IMR-90 (cell line): ENCODE measurements at regions not wholly inside any gene's neighbourhood (a gene's known extent, or its start where the extent isn't known, plus 50 kb on each side); places are given as distances from the start of the nearest gene placed in this dataset.

Source experiments
- ATAC-seq: fragments of 200-7000 bp; cut with Tn5 transposase; 2 replicates; pipeline ENCODE4 v1.9.1; 2020; ENCODE audit warnings: low read depth, mild to moderate bottlenecking, moderate library complexity
- BruUV-seq: library from RNA; stranded (reverse); fragments of 400-500 nt; replicated peaks from 2 replicates; lab custom pipeline; 2021; lab: Mats Ljungman, UMichigan
- CTCF ChIA-PET: fragments of 300-600 bp; formaldehyde crosslinking; extraction: SDS; loops from one replicate; lab custom pipeline; 2021; ENCODE audit warnings: antibody characterized with exemption; lab: Yijun Ruan, JAX
- POLR2A ChIA-PET: fragments of 300-600 bp; sonication (Branson Sonifier 250); formaldehyde crosslinking; loops from one replicate; lab custom pipeline; 2022; ENCODE audit warnings: antibody characterized with exemption; ENCODE audit not compliant: unreplicated experiment; lab: Charles Lee
- DNase-seq: peaks from one replicate; pipeline ENCODE4 v3.0.0; 2013
- H2AFZ ChIP-seq: replicated peaks from 2 replicates; pipeline ENCODE3; 2013; ENCODE audit warnings: low read length, mild to moderate bottlenecking; ENCODE audit not compliant: poor library complexity
- H2AK5ac ChIP-seq: 2 replicates; pipeline ENCODE4 v1.6.1; 2013; ENCODE audit warnings: low read depth, low read length, inconsistent platforms
- H2AK9ac ChIP-seq: replicated peaks from 2 replicates; pipeline ENCODE3; 2013; ENCODE audit warnings: mild to moderate bottlenecking, low read depth, low read length, moderate library complexity; ENCODE audit not compliant: poor library complexity
- H2BK120ac ChIP-seq: 2 replicates; pipeline ENCODE4 v1.6.1; 2013; ENCODE audit warnings: low read depth, low read length, inconsistent platforms
- H2BK15ac ChIP-seq: 3 replicates; pipeline ENCODE4 v1.6.1; 2013; ENCODE audit warnings: low read depth, low read length, inconsistent platforms
- H2BK20ac ChIP-seq: 2 replicates; pipeline ENCODE4 v1.6.1; 2013; ENCODE audit warnings: low read depth, mild to moderate bottlenecking, inconsistent platforms, low read length, moderate library complexity
- H2BK5ac ChIP-seq: 2 replicates; pipeline ENCODE4 v1.6.1; 2013; ENCODE audit warnings: mild to moderate bottlenecking, low read depth, low read length, inconsistent platforms; ENCODE audit not compliant: poor library complexity, severe bottlenecking
- H3K14ac ChIP-seq: replicated peaks from 2 replicates; pipeline ENCODE4 v1.6.1; 2013; ENCODE audit warnings: low read depth, low read length, inconsistent platforms
- H3K18ac ChIP-seq: 2 replicates; pipeline ENCODE4 v1.6.1; 2013; ENCODE audit warnings: low read depth, low read length, control low read depth
- H3K23ac ChIP-seq: 2 replicates; pipeline ENCODE4 v1.6.1; 2013; ENCODE audit warnings: low read depth, low read length, inconsistent platforms
- H3K27ac ChIP-seq: 2 replicates; pipeline ENCODE4 v1.5.1; 2013; ENCODE audit warnings: mild to moderate bottlenecking, control low read depth, low read length; ENCODE audit not compliant: insufficient read depth
- H3K27me3 ChIP-seq: 2 replicates; pipeline ENCODE4 v1.6.1; 2013; ENCODE audit warnings: low read length; ENCODE audit not compliant: control insufficient read depth, insufficient read depth
- H3K36me3 ChIP-seq: 2 replicates; pipeline ENCODE4 v1.6.1; 2013; ENCODE audit warnings: low read length, mixed read lengths; ENCODE audit not compliant: control insufficient read depth, insufficient read depth
- H3K4ac ChIP-seq: 2 replicates; pipeline ENCODE4 v1.6.1; 2013; ENCODE audit warnings: low read depth, low read length, inconsistent platforms
- H3K4me1 ChIP-seq: 2 replicates; pipeline ENCODE4 v1.6.1; 2013; ENCODE audit warnings: low read length, mixed read lengths; ENCODE audit not compliant: control insufficient read depth, insufficient read depth
- H3K4me2 ChIP-seq: 2 replicates; pipeline ENCODE4 v1.6.1; 2013; ENCODE audit warnings: low read depth, mild to moderate bottlenecking, control low read depth, low read length, moderate library complexity
- H3K4me3 ChIP-seq: 2 replicates; pipeline ENCODE4 v1.5.1; 2013; ENCODE audit warnings: low read depth, mild to moderate bottlenecking, control low read depth, low read length, moderate library complexity; ENCODE audit not compliant: insufficient read depth
- H3K56ac ChIP-seq: 2 replicates; pipeline ENCODE4 v1.6.1; 2013; ENCODE audit warnings: low read length, inconsistent platforms; ENCODE audit not compliant: insufficient read depth; ENCODE audit errors: extremely low read depth
- H3K79me1 ChIP-seq, 2 experiments: 2 replicates each; pipeline ENCODE4 v1.6.1; 2013; ENCODE audit warnings: low read length in 2 of 2, inconsistent platforms in 1 of 2, low read depth in 1 of 2
- H3K9ac ChIP-seq: 2 replicates; pipeline ENCODE4 v1.6.1; 2013; ENCODE audit warnings: low read depth, low read length, control low read depth
- H3K9me1 ChIP-seq: 2 replicates; pipeline ENCODE4 v1.6.1; 2013; ENCODE audit warnings: low read length, inconsistent platforms; ENCODE audit not compliant: insufficient read depth
- H3K9me3 ChIP-seq: 2 replicates; pipeline ENCODE4 v1.6.1; 2013; ENCODE audit warnings: low read length; ENCODE audit not compliant: control insufficient read depth, insufficient read depth
- H4K20me1 ChIP-seq: 2 replicates; pipeline ENCODE4 v1.6.1; 2013; ENCODE audit warnings: low read length, inconsistent platforms; ENCODE audit not compliant: insufficient read depth
- H4K5ac ChIP-seq: 2 replicates; pipeline ENCODE4 v1.6.1; 2013; ENCODE audit warnings: mild to moderate bottlenecking, low read depth, low read length, control low read depth
- H4K8ac ChIP-seq, 2 experiments: 2 replicates each; pipeline ENCODE4 v1.6.1; 2013; ENCODE audit warnings: low read depth in 2 of 2, low read length in 2 of 2, control low read depth in 1 of 2, inconsistent platforms in 1 of 2
- H4K91ac ChIP-seq: 2 replicates; pipeline ENCODE4 v1.6.1; 2013; ENCODE audit warnings: low read depth, low read length, inconsistent platforms; ENCODE audit not compliant: insufficient read depth
- BHLHE40 ChIP-seq: fragments of 150-350 bp; IDR thresholded peaks from 2 replicates; pipeline ENCODE4 v1.6.1; 2016; ENCODE audit warnings: mild to moderate bottlenecking, low read depth, low read length
- CEBPB ChIP-seq: IDR thresholded peaks from 2 replicates; pipeline ENCODE4 v1.6.1; 2012; ENCODE audit warnings: low read depth, low read length, improper control_type of control experiment
- CHD1 ChIP-seq: IDR thresholded peaks from 2 replicates; pipeline ENCODE4 v1.6.1; 2012; ENCODE audit warnings: low read depth, low read length, improper control_type of control experiment
- CTCF ChIP-seq: conservative IDR thresholded peaks from 2 replicates; pipeline ENCODE4 v1.5.1; 2012; ENCODE audit warnings: mild to moderate bottlenecking, low read depth, low read length, improper control_type of control experiment
- ELK1 ChIP-seq: fragments of 150-350 bp; IDR thresholded peaks from 2 replicates; pipeline ENCODE4 v1.6.1; 2016; ENCODE audit warnings: low read depth, mild to moderate bottlenecking, low read length, moderate library complexity, borderline replicate concordance
- FOS ChIP-seq: fragments of 150-350 bp; IDR thresholded peaks from 2 replicates; pipeline ENCODE4 v1.6.1; 2016; ENCODE audit warnings: low read depth, low read length
- MAFK ChIP-seq: IDR thresholded peaks from 2 replicates; pipeline ENCODE4 v1.6.1; 2012; ENCODE audit warnings: low read depth, low read length, improper control_type of control experiment
- MAZ ChIP-seq: IDR thresholded peaks from 2 replicates; pipeline ENCODE4 v1.6.1; 2012; ENCODE audit warnings: low read depth, mild to moderate bottlenecking, low read length, improper control_type of control experiment, moderate library complexity, borderline replicate concordance
- MXI1 ChIP-seq: IDR thresholded peaks from 2 replicates; pipeline ENCODE4 v1.6.1; 2012; ENCODE audit warnings: low read depth, mild to moderate bottlenecking, low read length, moderate library complexity, borderline replicate concordance
- NFE2L2 ChIP-seq: fragments of 150-350 bp; IDR thresholded peaks from 2 replicates; pipeline ENCODE4 v1.6.1; 2016; ENCODE audit warnings: low read depth, mild to moderate bottlenecking, low read length
- POLR2A ChIP-seq: IDR thresholded peaks from 2 replicates; pipeline ENCODE4 v1.6.1; 2012; ENCODE audit warnings: mild to moderate bottlenecking, low read depth, low read length
- RAD21 ChIP-seq: IDR thresholded peaks from 2 replicates; pipeline ENCODE4 v1.6.1; 2012; ENCODE audit warnings: low read length, improper control_type of control experiment
- RCOR1 ChIP-seq: IDR thresholded peaks from 2 replicates; pipeline ENCODE4 v1.6.1; 2012; ENCODE audit warnings: mild to moderate bottlenecking, low read length, improper control_type of control experiment; ENCODE audit not compliant: insufficient replicate concordance
- RFX5 ChIP-seq: IDR thresholded peaks from 2 replicates; pipeline ENCODE4 v1.8.0; 2012; ENCODE audit warnings: low read depth, mild to moderate bottlenecking, low read length, moderate library complexity
- SMC3 ChIP-seq: fragments of 150-350 bp; IDR thresholded peaks from 2 replicates; pipeline ENCODE4 v1.6.1; 2016; ENCODE audit warnings: low read depth, mild to moderate bottlenecking, antibody characterized with exemption, low read length, moderate library complexity
- WGBS, 2 experiments: methylation state at CpG; one replicate each; pipeline versions ENCODE4 v1.1.5 to v1.1.7; 2013; ENCODE audit warnings: missing lambda C conversion rate in 2 of 2; ENCODE audit not compliant: insufficient read length in 1 of 2; ENCODE audit errors: extremely low coverage in 2 of 2; 5-methylcytosine and 5-hydroxymethylcytosine counted together
- dilution Hi-C: fragments of 300-500 bp; cut with HindIII; formaldehyde crosslinking; loops from one replicate; pipeline ENCODE4 v1.14.3; 2018; ENCODE audit warnings: low sequenced_read_pairs; ENCODE audit not compliant: unreplicated experiment
- in situ Hi-C: fragments of 300-500 bp; cut with MboI; formaldehyde crosslinking; loops from 3 replicates; pipeline ENCODE4 v1.14.3; 2019; ENCODE audit warnings: low sequenced_read_pairs, inconsistent platforms, mixed read lengths
- intact Hi-C: fragments of 100-400 bp; cut with micrococcal nuclease; formaldehyde crosslinking; loops from 2 replicates; pipeline ENCODE4 v1.10.0; 2022
- TF ChIP-seq, protein P1 (sequence below): fragments of 150-350 bp; IDR thresholded peaks from 2 replicates; pipeline ENCODE4 v1.6.1; 2017; ENCODE audit warnings: mild to moderate bottlenecking, antibody characterized with exemption, low read length, low read depth

DNA sequence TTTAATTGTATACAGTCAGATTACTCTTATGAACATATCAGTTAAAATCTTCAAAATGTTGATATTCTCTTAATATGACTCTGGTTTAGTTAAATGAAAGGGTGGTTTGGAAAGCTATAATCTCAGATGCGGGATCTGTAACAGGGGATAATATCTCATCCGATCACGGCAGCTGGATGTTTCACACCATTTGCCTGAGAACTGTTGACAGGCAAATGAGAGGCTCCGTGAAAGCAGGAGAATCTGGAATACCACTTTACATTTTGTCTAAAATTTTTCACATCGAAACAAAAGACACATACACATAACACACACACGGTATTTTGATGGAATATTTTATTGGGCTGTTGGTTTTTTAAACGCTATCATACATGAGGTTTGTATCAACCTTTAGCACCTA lies 518.6 kb upstream of the SLC39A10 start:
- Histone ChIP-seq H3K4ac (no peak overlapping the region), H2AK9ac (no peak overlapping the region), H3K18ac (no peak overlapping the region), H3K4me3 (no peak overlapping the region), H2AFZ (no peak overlapping the region), H4K5ac (no peak overlapping the region), H3K79me1 (no peaks in the 10 kb centered on the region), H2BK120ac (no peak overlapping the region), H4K20me1 (no peaks in the 10 kb centered on the region), H3K27ac (no peak overlapping the region), H3K23ac (no peak overlapping the region), H3K56ac (no peak overlapping the region), H2BK5ac (no peak overlapping the region), H3K36me3 (no peaks in the 10 kb centered on the region), H4K91ac (no peak overlapping the region), H3K14ac (no peak overlapping the region), H3K9me3 (no peaks in the 10 kb centered on the region), H3K9me1 (no peaks in the 10 kb centered on the region), H3K4me1 (no peaks in the 10 kb centered on the region), H2BK15ac (no peak overlapping the region), H2AK5ac (no peak overlapping the region), H2BK20ac (no peak overlapping the region), H3K9ac (no peak overlapping the region), H4K8ac (no peak overlapping the region), H3K27me3 (no peaks in the 10 kb centered on the region), H3K4me2 (no peak overlapping the region)
- dilution Hi-C loops (no loop called here), intact Hi-C loops (no loop called here), in situ Hi-C loops (no loop called here)
- no TSS peak for BruUV-seq
- no peak for ATAC-seq
- ChIA-PET POLR2A (no interaction called here), CTCF (no interaction called here)
- no CpG with 5 or more reads among the region's 7 CpGs for WGBS, 2 experiments
- no peak for TF ChIP-seq POLR2A
- no peak for TF ChIP-seq ELK1
- TF ChIP-seq SMC3: no peak
- TF ChIP-seq MXI1: no peak
- TF ChIP-seq RAD21: no peak
- no peak for TF ChIP-seq MAFK
- no peak for TF ChIP-seq NFE2L2
- no peak for TF ChIP-seq RCOR1
- TF ChIP-seq CEBPB: no peak
- TF ChIP-seq FOS: no peak
- TF ChIP-seq BHLHE40: no peak
- TF ChIP-seq, protein P1, sequence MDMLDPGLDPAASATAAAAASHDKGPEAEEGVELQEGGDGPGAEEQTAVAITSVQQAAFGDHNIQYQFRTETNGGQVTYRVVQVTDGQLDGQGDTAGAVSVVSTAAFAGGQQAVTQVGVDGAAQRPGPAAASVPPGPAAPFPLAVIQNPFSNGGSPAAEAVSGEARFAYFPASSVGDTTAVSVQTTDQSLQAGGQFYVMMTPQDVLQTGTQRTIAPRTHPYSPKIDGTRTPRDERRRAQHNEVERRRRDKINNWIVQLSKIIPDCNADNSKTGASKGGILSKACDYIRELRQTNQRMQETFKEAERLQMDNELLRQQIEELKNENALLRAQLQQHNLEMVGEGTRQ: no peak
- no peak for TF ChIP-seq RFX5
- no peak for TF ChIP-seq MAZ
- no peak for TF ChIP-seq CTCF
- TF ChIP-seq CHD1: no peak
- DNase-seq: no peak
